HepG2 (cell line): ENCODE measurements at regions not wholly inside any gene's neighbourhood (a gene's known extent, or its start where the extent isn't known, plus 50 kb on each side); places are given as distances from the start of the nearest gene placed in this dataset.
A peak's percentile ranks its signal among the peaks of the same experiment; 100 is the strongest.

Experiments
- ATAC-seq: fragments of 200-7000 bp; cut with Tn5 transposase; 3 replicates; pipeline ENCODE4 v1.9.1; 2020; ENCODE audit warnings: mild to moderate bottlenecking, moderate library complexity
- BruUV-seq: library from RNA; stranded (reverse); fragments of 400-500 nt; replicated peaks from 2 replicates; lab custom pipeline; 2021; lab: Mats Ljungman, UMichigan
- CTCF ChIA-PET: fragments of 300-600 bp; formaldehyde crosslinking; extraction: SDS; loops from one replicate; lab custom pipeline; 2021; ENCODE audit warnings: low total read pairs, inconsistent platforms, low intra/inter-chr PET ratio; lab: Yijun Ruan, JAX
- POLR2A ChIA-PET: fragments of 350-600 bp; sonication (Branson Sonifier 250); formaldehyde crosslinking; loops from one replicate; lab custom pipeline; 2020; ENCODE audit warnings: antibody characterized with exemption, inconsistent platforms; lab: Yijun Ruan, JAX
- DNase-seq: peaks from one replicate; pipeline ENCODE4 v3.0.0-alpha.2; 2015; ENCODE audit warnings: low spot score
- FAIRE-seq: peaks from 3 replicates; lab custom pipeline; 2011; peaks lifted over from hg19 to GRCh38; lab: Jason Lieb, UNC
- H2AFZ ChIP-seq: one replicate; pipeline ENCODE4 v1.6.1; 2011; ENCODE audit warnings: low read length, inconsistent platforms
- H3K27ac ChIP-seq: fragments of 300-600 bp; 3 replicates; pipeline ENCODE4 v1.8.0; 2011; ENCODE audit warnings: mixed run types, mild to moderate bottlenecking, mixed read lengths, low read length, inconsistent platforms; ENCODE audit not compliant: insufficient read depth; ENCODE audit errors: extremely low read length
- H3K27me3 ChIP-seq, 2 experiments: fragments of 200-600 bp in 1 of 2; 2 replicates in 1 of 2; 3 replicates in 1 of 2; pipeline versions ENCODE4 v1.6.0 to v1.8.0; 2011; ENCODE audit warnings: low read length in 2 of 2, mild to moderate bottlenecking in 2 of 2, moderate library complexity in 2 of 2, inconsistent platforms in 1 of 2; ENCODE audit not compliant: insufficient read depth in 2 of 2, control insufficient read depth in 1 of 2
- H3K36me3 ChIP-seq, 2 experiments: fragments of 200-600 bp in 1 of 2; replicated peaks in 1 of 2; 2 replicates in 1 of 2; 3 replicates in 1 of 2; pipeline versions ENCODE4 v1.5.1 to v1.8.0; 2011; ENCODE audit warnings: low read length in 2 of 2, inconsistent platforms in 1 of 2; ENCODE audit not compliant: insufficient read depth in 2 of 2, control insufficient read depth in 1 of 2
- H3K4me1 ChIP-seq: 2 replicates; pipeline ENCODE4 v1.5.1; 2012; ENCODE audit warnings: low read length, inconsistent platforms; ENCODE audit not compliant: insufficient read depth
- H3K4me2 ChIP-seq: 2 replicates; pipeline ENCODE4 v1.6.0; 2011; ENCODE audit warnings: low read depth, low read length, inconsistent platforms
- H3K4me3 ChIP-seq, 3 experiments: fragments of 200-600 bp in 1 of 3; sonication (generic), shearing (Covaris generic) in 1 of 3; replicated peaks in 1 of 3; 2 replicates each; pipeline ENCODE4 v1.5.1; 2011 to 2016; ENCODE audit warnings: low read length in 3 of 3, inconsistent platforms in 2 of 3, low read depth in 2 of 3, mild to moderate bottlenecking in 2 of 3, control low read depth in 1 of 3, mixed read lengths in 1 of 3; ENCODE audit not compliant: insufficient read depth in 1 of 3
- H3K79me2 ChIP-seq: one replicate; pipeline ENCODE4 v1.6.1; 2011; ENCODE audit warnings: low read length, inconsistent platforms; ENCODE audit not compliant: insufficient read depth
- H3K9ac ChIP-seq: 2 replicates; pipeline ENCODE4 v1.6.0; 2011; ENCODE audit warnings: mild to moderate bottlenecking, low read depth, low read length, inconsistent platforms; ENCODE audit not compliant: insufficient read depth
- H3K9me3 ChIP-seq: 2 replicates; pipeline ENCODE4 v1.5.1; 2012; ENCODE audit warnings: mild to moderate bottlenecking, low read length
- H4K20me1 ChIP-seq: 2 replicates; pipeline ENCODE4 v1.6.0; 2011; ENCODE audit warnings: inconsistent platforms, mild to moderate bottlenecking, low read length, moderate library complexity; ENCODE audit not compliant: insufficient read depth
- KLF12 ChIP-seq: sonication (generic); formaldehyde crosslinking; IDR thresholded peaks from 2 replicates; pipeline ENCODE4 v1.4.0; 2020; ENCODE audit warnings: missing genetic modification reagents, borderline replicate concordance
- MTA3 ChIP-seq: sonication (generic); formaldehyde crosslinking; IDR thresholded peaks from 2 replicates; pipeline ENCODE4 v1.4.0; 2020; ENCODE audit warnings: missing genetic modification reagents
- NCOA5 ChIP-seq: sonication (generic); formaldehyde crosslinking; IDR thresholded peaks from 2 replicates; pipeline ENCODE4 v1.4.0; 2020; ENCODE audit warnings: missing genetic modification reagents
- NKX3-1 ChIP-seq: sonication (generic); formaldehyde crosslinking; IDR thresholded peaks from 2 replicates; pipeline ENCODE4 v1.5.0; 2020; ENCODE audit warnings: missing genetic modification reagents
- NR2C2 ChIP-seq: sonication (generic); formaldehyde crosslinking; IDR thresholded peaks from 2 replicates; pipeline ENCODE4 v1.4.0; 2020; ENCODE audit warnings: missing genetic modification reagents, mild to moderate bottlenecking, moderate library complexity, borderline replicate concordance
- NR2F2 ChIP-seq: IDR thresholded peaks from 2 replicates; pipeline ENCODE4 v1.6.1; 2012; ENCODE audit warnings: low read depth, inconsistent platforms, borderline replicate concordance
- NR2F6 ChIP-seq, 2 experiments: IDR thresholded peaks; 2 replicates each; pipeline ENCODE4 v1.6.1; 2016; ENCODE audit warnings: antibody characterized with exemption in 1 of 2, mild to moderate bottlenecking in 1 of 2
- PBX3 ChIP-seq: sonication (generic); formaldehyde crosslinking; IDR thresholded peaks from 2 replicates; pipeline ENCODE4 v1.8.1; 2023; ENCODE audit warnings: missing genetic modification reagents, inconsistent platforms, borderline replicate concordance
- SMC3 ChIP-seq: IDR thresholded peaks from 2 replicates; pipeline ENCODE4 v1.6.1; 2011; ENCODE audit warnings: low read length, improper control_type of control experiment
- ZMYM4 ChIP-seq: sonication (generic); formaldehyde crosslinking; IDR thresholded peaks from 2 replicates; pipeline ENCODE4 v1.8.1; 2023; ENCODE audit warnings: mild to moderate bottlenecking, missing genetic modification reagents
- ZSCAN12 ChIP-seq: sonication (generic); formaldehyde crosslinking; IDR thresholded peaks from 2 replicates; pipeline ENCODE4 v1.9.0; 2021; ENCODE audit warnings: mild to moderate bottlenecking, missing genetic modification reagents
- WGBS: methylation state at CpG from one replicate; pipeline ENCODE4 v1.1.6; 2017; ENCODE audit warnings: low lambda C conversion rate; 5-methylcytosine and 5-hydroxymethylcytosine counted together
- in situ Hi-C: cut with HindIII; loops from 2 replicates; pipeline ENCODE4 v1.10.0; 2017; ENCODE audit warnings: low pct_unique_long_range_greater_than_20kb; ENCODE audit not compliant: extremely low pct_ligation_motif_present
- intact Hi-C: fragments of 100-400 bp; cut with micrococcal nuclease; formaldehyde crosslinking; loops from one replicate; pipeline ENCODE4 v1.10.0; 2022; ENCODE audit not compliant: unreplicated experiment
- TF ChIP-seq, protein P1 (sequence below): sonication (generic); formaldehyde crosslinking; IDR thresholded peaks from 2 replicates; pipeline ENCODE4 v1.4.0; 2020; ENCODE audit warnings: missing genetic modification reagents, borderline replicate concordance

DNA sequence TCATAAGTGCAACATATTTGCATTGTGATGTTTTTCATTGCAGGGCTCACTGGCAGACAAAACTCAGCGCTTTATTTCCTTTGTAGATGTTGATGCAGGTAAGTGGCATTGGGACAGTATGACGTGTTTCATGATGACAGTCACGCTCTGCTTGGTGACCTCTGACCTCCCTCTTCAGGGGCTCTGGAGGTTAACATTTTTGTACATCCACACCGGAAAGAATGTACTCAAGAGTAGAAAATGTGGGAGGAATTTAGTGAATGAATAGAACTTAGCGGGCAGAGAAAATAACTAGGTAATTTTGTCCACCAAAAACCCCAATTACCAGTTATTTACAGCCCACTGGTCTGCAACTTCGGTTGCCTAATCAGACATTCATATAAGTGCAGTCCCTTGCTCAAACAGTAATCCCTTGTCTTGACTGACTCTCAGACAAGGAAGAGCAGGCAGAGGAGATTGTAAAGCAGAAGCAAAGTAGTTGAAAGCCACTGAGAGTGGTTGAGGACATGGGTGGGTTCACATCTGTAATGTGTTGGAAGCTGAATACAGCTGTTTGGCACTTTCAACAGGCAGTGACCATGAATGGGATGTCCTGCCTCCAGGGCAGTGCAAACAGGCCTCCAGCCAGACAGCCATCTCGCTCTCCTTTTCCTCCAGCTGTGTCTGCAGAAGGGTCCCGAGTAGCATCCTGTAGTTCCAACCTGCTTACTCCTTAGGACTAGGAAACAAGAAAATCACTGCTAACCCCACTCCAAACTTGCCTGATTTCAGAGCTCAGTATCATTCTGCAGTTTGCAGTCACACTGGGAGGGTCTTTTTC lies 188.9 kb downstream of the NRIP1 start:
- Histone ChIP-seq H3K9me3 (no peaks in the 10 kb centered on the region), H3K4me2 (0 out of 2 replicates have a peak overlapping the region, but pooled peaks have one; percentile 1), H3K4me1 (peaks cover 74% of the 10 kb centered on the region), H3K79me2 (peaks cover 10% of the 10 kb centered on the region), H3K9ac (0 out of 2 replicates have a peak overlapping the region, but pooled peaks have one; percentile 2), H3K36me3 (no peaks in the 10 kb centered on the region), H3K27ac (peak overlapping the region; percentile 96), H2AFZ (no peak overlapping the region), H3K4me3 (no peak overlapping the region), H4K20me1 (no peaks in the 10 kb centered on the region), H3K27me3 (no peaks in the 10 kb centered on the region)
- 97% methylated on average over 8 of the region's 8 CpGs for WGBS
- ATAC-seq, result no peak
- ChIA-PET CTCF (no interaction called here), POLR2A (interaction anchor here (2.0 to 5.7 kb wide), 2 partner anchors 13 to 264 kb away, joined by 6 to 82 read pairs; no protein-coding TSS in a partner anchor)
- BruUV-seq, result no TSS peak
- in situ Hi-C loops (no loop called here), intact Hi-C loops (loop anchor here (5.0 kb wide), 1 partner anchor 566 kb away; no protein-coding TSS in a partner anchor)
- no peak for FAIRE-seq
- DNase-seq, result peak; percentile 11
- TF ChIP-seq NR2F2 (no peak), NR2F6 (IDR thresholded peaks at IDR 0.05) (peak; percentile 59), NR2F6 (CRISPR knock-in tag; IDR thresholded peaks at IDR 0.05) (0 out of 2 replicates have a peak, but pooled peaks have one; percentile 3), MTA3 (CRISPR knock-in tag) (no peak), SMC3 (no peak), NCOA5 (CRISPR knock-in tag) (no peak), NR2C2 (0 out of 2 replicates have a peak, but pooled peaks have one; percentile 31), NKX3-1 (CRISPR knock-in tag) (no peak), ZSCAN12 (no peak), KLF12 (CRISPR knock-in tag) (no peak), PBX3 (no peak), ZMYM4 (CRISPR knock-in tag) (no peak)
- TF ChIP-seq, protein P1, sequence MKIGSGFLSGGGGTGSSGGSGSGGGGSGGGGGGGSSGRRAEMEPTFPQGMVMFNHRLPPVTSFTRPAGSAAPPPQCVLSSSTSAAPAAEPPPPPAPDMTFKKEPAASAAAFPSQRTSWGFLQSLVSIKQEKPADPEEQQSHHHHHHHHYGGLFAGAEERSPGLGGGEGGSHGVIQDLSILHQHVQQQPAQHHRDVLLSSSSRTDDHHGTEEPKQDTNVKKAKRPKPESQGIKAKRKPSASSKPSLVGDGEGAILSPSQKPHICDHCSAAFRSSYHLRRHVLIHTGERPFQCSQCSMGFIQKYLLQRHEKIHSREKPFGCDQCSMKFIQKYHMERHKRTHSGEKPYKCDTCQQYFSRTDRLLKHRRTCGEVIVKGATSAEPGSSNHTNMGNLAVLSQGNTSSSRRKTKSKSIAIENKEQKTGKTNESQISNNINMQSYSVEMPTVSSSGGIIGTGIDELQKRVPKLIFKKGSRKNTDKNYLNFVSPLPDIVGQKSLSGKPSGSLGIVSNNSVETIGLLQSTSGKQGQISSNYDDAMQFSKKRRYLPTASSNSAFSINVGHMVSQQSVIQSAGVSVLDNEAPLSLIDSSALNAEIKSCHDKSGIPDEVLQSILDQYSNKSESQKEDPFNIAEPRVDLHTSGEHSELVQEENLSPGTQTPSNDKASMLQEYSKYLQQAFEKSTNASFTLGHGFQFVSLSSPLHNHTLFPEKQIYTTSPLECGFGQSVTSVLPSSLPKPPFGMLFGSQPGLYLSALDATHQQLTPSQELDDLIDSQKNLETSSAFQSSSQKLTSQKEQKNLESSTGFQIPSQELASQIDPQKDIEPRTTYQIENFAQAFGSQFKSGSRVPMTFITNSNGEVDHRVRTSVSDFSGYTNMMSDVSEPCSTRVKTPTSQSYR (CRISPR knock-in tag), result no peak
